ENCODE measurements at regions not wholly inside any gene's neighbourhood (a gene's known extent, or its start where the extent isn't known, plus 50 kb on each side); places are given as distances from the start of the nearest gene placed in this dataset.

GRCh38 chr3:80252113-80252512, 484.3 kb upstream of the ROBO1 start:
- no peak for TF ChIP-seq CTCF (conservative IDR thresholded peaks at IDR 0.05; ENCODE audit: low read length)
- TF ChIP-seq EZH2phosphoT487 (IDR thresholded peaks at IDR 0.05; ENCODE audit: borderline replicate concordance, low read depth, low read length): no peak
